ENCODE measurements at regions not wholly inside any gene's neighbourhood (a gene's known extent, or its start where the extent isn't known, plus 50 kb on each side); places are given as distances from the start of the nearest gene placed in this dataset.

GRCh38 chr20:52859156-52859876 is 112.8 kb upstream of the TSHZ2 start:
- peak; percentile 33 for DNase-seq

- DNase-seq, result no peak
These were observed 119.4 kb upstream of the TSHZ2 start for GRCh38 chr20:52852714-52853113.

- no peak for DNase-seq
These were observed 124.3 kb upstream of the TSHZ2 start for GRCh38 chr20:52847731-52848359.

DNA sequence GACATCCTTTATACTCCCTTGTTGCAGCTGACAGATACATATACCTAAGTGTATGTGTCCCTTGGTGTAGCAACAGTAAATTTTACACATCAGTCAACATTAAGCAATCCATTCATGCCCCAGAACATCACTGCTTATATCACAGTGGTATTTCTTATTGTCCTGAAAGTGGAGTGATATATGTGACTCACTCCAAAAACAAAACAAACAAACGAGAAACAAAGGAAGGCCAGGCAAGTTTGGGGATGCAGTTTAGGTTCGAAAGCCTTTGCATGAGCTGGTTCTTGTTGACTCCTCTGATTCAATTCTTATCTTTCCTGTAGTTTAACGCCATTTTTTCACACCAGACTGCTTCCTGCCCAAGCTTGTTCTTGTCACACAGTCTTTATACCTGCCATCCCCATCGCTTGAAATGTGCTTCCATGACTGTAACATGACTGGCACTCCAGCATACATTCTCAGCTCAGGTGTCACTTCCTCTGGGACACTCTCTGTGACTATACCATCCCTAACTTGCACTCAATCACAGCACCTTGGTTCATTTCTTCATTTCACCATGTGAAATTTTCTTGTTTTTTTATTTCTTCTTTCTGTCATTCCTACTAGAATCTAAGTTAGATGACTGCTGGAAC is 125.0 kb upstream of the TSHZ2 start:
- no peak for DNase-seq

- DNase-seq, result no peak
These were observed 127.1 kb upstream of the TSHZ2 start for GRCh38 chr20:52845044-52845443.

- no peak for DNase-seq
These were observed 128.7 kb upstream of the TSHZ2 start for GRCh38 chr20:52843425-52843824.

- no peak for DNase-seq
These were observed 131.2 kb upstream of the TSHZ2 start for GRCh38 chr20:52841003-52841402.

GRCh38 chr20:52840041-52840440 is 132.1 kb upstream of the TSHZ2 start:
- DNase-seq, result no peak

GRCh38 chr20:52838510-52839241 is 133.5 kb upstream of the TSHZ2 start:
- DNase-seq, result no peak

DNA sequence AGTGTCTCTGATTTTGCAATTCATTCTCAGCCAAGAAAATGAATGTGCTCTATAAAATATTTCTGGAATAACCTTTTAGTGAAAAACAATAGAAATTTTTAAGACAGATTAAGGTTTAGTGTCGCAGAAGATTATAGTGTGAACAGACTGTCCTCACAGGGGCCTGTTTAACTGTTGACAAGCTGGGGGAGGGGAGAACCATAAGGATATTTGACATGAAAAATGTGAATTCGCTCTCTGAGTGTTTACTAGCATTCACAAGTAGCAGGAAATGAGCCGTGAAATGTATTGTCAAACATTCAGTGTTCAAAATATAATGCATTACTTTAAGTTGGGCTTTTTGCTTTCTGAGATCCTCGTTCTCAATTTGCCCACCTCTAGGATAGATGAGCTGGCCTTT is 134.8 kb upstream of the TSHZ2 start:
- peak; percentile 28 for DNase-seq

DNA sequence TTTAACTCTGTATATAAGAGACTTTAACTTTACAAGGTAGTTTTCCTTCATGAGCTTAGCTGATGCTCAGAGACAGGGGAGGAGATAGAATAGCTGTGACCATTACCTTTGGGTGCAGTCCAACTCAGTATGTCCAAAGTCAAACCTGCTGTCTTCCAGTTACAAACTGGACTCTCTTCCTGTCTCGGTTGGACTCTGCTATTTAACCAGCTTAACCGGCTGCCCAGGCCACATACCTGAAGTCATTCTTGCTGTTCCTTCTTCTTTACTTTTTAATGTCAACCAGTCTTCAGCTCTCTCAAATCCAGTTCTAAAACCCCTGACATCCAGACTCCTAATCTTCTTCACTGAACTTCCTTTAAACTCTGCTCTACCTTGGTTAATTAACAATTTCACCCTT is 138.3 kb upstream of the TSHZ2 start:
- DNase-seq, result no peak

GRCh38 chr20:52832151-52832774 is 139.9 kb upstream of the TSHZ2 start:
- no peak for DNase-seq

GRCh38 chr20:52830598-52830997 is 141.6 kb upstream of the TSHZ2 start:
- DNase-seq, result no peak

- DNase-seq, result no peak
These were observed 143.0 kb upstream of the TSHZ2 start for GRCh38 chr20:52829111-52829510.

GRCh38 chr20:52828199-52828598 is 144.0 kb upstream of the TSHZ2 start:
- DNase-seq, result no peak

DNA sequence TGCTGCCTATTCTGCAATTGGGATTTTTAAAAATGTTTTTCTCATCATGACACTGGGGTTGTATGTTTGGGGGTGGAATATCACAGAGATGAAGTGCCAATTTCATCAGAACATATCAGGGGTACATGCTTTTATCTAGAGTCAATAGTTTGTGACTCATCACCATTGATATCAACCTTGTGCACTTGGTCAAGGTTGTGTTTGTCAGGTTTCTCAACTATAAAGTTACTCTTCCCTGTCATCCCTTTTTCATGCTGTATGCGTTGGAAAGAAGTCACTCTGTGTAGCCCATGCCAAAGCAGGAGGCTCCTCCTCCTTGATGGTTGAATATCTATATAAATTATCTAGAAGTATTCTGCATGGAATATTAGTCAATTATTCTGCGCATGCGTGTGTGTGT is 145.4 kb upstream of the TSHZ2 start:
- DNase-seq, result no peak

DNA sequence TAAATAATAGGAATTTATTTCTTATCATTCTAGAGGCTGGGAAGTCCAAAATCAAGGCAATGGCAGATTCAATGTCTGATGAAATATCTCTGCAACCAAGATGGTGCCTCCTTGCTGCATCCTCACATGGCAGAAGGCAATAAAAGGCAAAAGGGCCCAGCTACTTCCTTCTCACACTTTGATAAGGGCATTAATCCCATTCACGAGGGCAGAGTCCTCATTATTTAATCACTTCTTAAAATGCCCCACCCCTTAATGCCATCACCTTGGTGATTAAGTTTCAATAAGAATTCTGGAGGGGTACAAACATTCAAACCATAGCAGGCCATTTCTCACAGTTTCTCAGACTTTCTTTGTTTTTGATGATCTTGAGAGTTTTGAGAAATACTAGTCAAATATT is 145.8 kb upstream of the TSHZ2 start:
- DNase-seq, result no peak

DNA sequence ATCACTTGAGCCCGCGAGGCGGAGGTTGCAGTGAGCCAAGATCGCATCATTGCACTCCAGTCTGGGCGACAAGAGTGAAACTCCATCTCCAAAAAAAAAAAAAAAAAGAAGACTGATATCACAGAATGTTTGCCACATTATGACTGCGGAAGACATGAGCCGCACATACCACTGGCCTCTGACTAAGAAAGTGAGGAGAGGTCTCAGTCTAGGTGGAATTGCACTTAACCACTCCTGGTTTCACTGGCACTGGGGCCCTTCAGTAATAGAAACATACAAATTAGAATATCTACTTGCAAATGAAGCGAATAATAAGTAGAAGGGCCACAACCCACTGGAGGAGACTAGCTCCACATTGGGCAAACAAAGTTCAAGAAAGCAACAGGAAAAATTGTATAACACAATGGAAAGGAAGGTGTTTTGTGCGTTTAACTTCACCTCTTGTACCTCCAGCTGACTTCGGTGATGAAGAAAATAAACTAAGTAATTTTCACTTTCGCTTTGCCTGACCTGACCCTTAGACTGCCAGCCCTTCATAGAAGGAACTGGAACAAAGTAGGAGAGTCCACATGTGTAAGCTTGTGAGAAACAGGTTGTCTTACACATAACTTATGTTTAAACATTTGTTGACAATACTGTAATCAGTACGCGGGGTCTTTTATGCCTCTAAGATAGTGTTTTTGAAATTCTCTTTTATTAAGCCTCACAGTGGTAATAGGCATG is 147.5 kb upstream of the TSHZ2 start:
- no peak for DNase-seq

DNA sequence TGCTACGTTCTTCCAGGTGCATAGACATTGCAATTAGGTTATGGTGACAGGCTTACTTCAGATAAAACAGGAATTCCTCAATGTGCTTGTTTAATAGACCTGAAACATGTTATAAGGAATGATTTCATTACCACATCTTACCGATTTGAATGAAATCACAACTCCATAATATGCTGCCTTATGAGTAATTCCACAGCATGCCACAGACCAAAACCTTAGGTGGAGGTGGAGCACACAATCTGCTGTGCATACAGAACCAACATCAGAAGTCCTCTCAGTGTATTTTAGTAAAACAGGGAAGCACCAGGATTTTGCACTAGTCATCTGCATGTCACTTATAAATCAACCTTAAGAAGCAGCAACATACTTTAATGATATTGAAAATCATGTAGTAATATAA is 148.9 kb upstream of the TSHZ2 start:
- no peak for DNase-seq

DNA sequence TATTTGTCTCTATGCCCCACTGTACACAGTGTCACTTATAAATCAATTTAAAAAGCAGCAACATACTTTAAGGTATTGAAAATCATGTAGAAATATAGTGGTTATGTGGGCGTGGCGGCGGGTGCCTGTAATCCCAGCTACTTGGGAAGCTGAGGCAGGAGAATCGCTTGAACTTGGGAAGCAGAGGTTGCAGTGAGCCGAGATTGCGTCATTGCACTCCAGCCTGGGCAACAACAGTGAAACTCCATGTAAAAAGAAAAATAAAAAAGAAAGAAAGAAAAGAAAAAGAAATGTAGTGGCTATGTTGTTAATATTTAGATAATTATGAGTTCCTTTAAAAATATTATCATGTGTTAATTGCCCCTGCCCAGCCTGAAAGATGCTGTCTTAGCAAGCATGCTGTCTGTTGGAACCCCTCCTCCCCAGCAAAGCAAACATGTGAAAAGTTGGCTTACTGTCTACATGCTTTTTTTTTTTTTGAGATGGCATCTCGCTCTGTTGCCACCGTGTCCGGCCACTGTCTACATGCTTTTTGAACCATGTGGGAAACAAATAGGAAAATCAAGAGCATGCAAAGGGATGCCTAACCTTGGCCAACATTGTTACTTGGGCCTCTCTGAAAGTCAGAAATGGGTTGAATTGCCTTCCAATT is 151.4 kb upstream of the TSHZ2 start:
- DNase-seq, result no peak

- no peak for DNase-seq
These were observed 153.7 kb upstream of the TSHZ2 start for GRCh38 chr20:52818491-52818890.

GRCh38 chr20:52817981-52818380 is 154.2 kb upstream of the TSHZ2 start:
- DNase-seq, result no peak
